ENCODE measurements at regions not wholly inside any gene's neighbourhood (a gene's known extent, or its start where the extent isn't known, plus 50 kb on each side); places are given as distances from the start of the nearest gene placed in this dataset.
"Not testable (repeated sequence)": the region's sequence is repeated elsewhere in the genome, so short reads cannot be mapped to it uniquely, and the experiment has no call there.

DNA sequence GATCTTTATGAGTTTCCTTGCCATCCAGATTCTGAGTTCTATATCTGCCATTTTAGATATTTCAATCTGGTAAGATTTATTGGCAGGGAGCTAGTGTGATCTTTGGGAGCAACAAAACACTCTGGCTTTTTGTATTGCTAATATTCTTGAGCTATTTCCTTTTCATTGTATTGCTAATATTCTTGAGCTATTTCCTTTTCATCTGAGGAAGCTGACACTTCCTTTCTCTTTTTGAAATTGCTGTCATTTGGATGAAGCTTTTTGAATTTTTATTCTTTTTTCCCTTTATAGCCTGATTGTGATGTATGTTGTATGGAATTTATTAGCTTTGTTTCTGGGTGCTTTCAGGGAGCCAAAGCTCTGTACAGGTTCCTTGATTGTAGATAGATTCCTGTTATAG lies 873.5 kb upstream of the ATXN8OS start:
- no peak for DNase-seq

DNA sequence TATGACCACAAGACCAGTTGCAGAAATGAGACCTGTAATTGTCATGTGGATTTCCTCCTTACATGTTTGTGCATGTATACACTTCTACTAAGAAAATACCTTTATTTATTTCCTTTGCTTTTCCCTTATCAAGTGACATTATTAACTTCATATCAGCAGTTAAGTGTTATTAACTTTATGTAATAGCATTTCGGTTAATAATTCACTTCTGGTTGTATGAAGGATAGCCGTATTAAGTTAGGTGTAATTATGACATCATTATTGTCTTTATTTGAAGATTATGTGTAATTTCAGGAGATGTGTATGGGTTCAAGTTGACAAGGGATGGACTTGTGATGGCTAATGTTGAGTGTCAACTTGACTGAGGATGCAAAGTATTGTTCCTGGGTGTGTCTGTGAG lies 881.2 kb upstream of the ATXN8OS start:
- DNase-seq = no peak

DNA sequence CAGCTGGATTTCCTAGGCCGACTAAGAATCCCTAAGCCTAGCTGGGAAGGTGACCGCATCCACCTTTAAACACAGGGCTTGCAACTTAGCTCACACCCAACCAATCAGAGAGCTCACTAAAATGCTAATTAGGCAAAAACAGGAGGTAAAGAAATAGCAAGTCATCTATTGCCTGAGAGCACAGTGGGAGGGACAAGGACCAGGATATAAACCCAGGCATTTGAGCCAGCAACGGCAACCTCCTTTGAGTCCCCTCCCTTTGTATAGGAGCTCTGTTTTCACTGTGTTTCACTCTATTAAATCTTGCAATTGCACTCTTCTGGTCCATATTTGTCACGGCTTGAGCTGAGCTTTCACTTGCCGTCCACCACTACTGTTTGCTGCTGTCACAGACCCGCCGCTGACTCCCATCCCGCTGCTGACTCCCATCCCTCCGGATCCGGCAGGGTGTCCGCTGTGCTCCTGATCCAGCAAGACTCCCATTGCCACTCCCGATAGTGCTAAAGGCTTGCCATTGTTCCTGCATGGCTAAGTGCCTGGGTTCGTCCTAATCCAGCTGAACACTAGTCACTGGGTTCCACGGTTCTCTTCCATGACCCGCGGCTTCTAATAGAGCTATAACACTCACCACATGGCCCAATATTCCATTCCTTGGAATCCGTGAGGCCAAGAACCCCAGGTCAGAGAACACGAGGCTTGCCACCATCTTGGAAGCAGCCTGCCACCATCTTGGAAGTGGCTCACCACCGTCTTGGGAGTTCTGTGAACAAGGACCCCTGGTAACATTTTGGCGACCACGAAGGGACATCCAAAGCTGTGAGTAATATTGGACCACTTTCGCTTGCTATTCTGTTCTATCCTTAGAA lies 885.8 kb upstream of the ATXN8OS start:
- not testable (repeated sequence) for DNase-seq

GRCh38 chr13:69213396-69213795 lies 894.2 kb upstream of the ATXN8OS start:
- no peak for DNase-seq

DNA sequence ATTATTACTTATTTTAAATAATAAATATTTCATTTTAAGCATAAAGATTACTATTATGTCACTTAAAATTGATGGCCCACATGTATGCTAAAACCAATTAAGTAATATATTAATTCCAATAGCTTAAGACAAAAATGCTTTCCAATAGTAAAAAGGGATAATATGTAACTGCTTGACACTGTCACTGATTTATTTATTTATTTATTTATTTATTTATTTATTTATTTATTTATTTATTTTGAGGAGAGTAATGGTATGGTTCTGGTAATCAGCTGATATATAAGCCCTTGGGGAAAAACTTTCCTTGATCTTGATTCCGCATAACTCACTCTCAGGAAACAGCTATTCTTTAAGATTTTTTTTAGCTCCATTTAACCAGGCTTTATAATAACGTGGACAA lies 903.0 kb upstream of the ATXN8OS start:
- no peak for DNase-seq

DNA sequence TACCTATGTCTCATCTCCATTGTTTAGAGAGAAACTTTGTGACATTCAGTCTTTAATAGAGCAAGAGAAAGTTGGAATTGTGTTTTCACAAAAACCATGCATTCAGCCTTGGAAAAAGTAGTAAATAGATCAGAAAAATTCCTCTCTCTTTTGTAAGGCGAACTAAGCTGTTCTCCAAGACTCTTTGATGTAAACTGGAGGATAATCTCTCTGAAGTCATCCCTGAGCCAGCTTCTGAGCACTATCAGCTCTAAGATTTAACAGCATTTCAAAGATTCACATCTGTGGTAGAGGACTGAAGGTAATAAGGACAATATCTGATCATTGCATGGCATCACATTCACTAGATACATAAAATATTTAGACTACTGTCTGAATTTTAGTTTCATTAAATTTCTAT lies 904.6 kb upstream of the ATXN8OS start:
- no peak for DNase-seq

GRCh38 chr13:69199664-69200063 lies 908.0 kb upstream of the ATXN8OS start:
- no peak for DNase-seq

DNA sequence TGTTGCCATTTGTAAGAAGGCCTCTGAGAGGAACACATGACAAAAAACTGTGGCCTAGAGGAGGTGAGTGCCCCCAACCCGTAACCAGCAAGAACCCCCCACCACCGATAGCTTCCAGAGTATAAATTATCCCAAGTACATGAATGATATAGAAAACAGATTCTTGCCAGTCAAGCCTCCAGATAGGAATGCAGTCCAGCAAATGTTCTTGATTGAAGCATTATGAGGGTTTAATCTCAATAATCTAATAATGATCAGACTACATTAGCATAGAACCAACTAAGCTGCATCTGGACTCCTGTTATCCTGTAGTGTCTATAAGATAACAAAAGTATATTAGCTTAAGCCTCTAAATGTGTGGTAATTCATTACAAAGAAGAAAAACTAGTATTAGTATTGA lies 908.9 kb upstream of the ATXN8OS start:
- no peak for DNase-seq

GRCh38 chr13:69194130-69194529 lies 913.5 kb upstream of the ATXN8OS start:
- DNase-seq = no peak

DNA sequence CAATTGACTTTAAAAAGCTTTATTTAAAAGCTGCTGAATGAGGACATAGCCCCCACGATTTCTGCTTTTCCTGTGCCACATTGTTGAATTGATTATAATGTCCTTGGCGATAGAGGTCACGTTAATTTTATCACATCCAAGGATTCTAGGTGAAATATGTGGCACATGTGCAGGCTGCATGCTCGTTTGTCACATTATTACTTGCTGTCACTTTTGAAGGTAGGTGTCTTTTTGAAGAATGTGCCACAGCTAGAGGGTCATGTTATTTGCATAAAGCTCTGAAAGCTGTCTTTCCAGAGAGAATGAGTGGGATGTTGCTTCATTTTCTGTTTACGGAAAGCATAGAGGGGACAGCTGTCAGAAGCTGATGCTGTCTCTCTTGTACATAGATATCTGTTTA lies 927.6 kb upstream of the ATXN8OS start:
- no peak for DNase-seq

GRCh38 chr13:69178000-69178399 lies 929.6 kb upstream of the ATXN8OS start:
- no peak for DNase-seq

DNA sequence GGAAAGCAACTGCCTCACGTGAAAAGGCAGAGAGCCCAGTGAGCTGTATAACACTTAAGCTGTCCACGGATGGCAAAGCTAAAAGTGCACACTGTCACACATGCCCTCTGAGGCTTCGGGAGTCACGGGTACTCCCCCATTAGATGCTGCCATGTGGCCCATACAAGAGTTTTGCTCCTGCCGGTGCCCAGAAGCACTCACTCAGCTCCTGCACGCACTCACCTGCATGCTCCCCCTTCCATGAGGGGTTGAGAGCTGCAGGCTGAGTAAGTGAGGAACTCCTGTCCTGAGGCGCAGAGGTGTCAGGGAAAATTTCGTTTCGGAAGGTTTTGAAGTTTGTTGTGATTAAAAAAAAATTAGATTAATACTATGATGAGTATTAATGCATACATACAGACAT lies 939.2 kb upstream of the ATXN8OS start:
- DNase-seq = no peak

- DNase-seq = no peak
These were observed 952.5 kb upstream of the ATXN8OS start for GRCh38 chr13:69155136-69155535.

- DNase-seq = no peak
These were observed 965.5 kb upstream of the ATXN8OS start for GRCh38 chr13:69142101-69142500.

DNA sequence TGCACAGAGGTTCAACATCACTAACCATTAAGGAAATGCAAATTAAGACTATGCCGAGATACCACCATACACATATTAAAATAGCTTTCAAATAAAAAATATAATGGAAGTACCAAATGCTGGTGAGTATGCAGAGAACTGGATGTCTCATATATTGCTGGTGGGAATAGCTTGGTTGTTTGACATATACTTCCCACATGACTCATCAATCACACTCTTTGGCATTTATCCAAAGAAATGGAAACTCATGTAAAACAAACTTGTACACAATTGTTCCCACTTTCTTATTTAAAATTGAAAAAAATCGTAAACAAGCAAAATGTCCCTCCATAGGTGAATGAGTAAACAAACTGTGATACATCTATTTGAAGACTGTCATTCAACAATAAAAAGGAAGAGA lies 982.6 kb upstream of the ATXN8OS start:
- DNase-seq = no peak

DNA sequence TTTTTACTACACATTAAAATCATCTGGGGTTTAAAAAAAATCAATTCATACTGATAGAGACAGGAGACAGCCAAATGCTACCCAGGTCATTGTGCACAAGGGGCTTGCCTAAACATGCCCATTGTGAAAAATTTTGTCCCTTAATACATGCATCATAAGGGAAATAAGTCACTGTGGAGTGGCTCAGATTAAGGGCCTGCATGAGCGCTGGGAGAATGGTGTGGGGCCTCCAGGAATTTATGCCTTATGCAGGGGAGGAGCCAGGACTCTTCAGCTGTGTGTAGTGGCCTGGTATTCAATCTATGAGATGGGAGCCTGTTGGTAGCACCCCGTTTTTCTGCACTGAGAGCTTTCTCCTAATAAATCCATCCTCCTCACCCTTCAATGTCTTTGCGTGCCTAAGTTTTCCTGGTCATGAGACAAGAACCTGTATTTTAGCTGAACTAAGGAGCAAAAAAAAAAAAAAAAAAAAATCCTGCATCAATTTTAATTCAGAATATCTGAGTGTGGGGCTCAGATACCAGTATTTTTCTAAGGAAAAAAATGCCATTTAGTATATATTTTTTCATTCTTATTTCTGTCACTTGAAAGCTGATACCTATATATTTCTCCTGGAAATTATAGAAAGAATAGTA lies 997.6 kb upstream of the ATXN8OS start:
- DNase-seq = no peak

DNA sequence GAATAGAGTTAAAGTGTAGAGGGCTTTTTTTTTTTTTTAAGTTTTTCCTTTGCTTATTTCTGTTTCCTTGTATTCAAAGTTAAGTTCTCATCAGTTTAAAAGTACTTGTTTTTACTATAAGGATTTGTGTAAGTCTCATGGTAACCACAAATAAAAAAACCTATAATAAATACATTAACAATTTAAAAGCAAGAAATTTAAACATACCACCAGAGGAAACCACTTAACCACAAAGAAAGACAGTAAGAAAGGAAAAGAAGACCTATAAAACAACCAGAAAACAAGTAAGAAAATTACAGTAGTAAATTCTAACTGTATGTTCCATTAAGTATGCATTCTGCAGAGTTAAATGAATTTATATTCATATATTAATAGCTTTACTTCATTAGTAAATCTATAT lies 999.1 kb upstream of the ATXN8OS start:
- no peak for DNase-seq

GRCh38 chr13:69107436-69107835 lies 1000.2 kb upstream of the ATXN8OS start:
- DNase-seq = no peak

DNA sequence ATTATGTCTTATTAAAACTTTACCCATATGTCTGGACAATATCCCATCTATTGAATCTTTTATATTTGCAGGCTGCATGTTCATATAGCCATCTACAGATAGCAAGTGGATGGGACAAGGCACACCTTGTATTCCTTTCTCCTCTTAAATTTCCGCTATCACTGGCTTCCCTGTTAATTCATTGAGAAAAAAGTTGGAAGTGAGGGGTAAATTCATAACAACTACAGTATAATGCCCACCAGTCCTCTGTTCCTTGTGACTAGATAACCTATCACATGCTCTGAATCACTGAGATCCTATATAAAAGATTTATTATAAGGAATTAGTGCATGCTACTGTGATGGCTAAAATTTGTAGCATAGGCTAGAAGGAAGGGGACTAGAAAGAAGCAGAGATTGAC lies 1005.8 kb upstream of the ATXN8OS start:
- DNase-seq = no peak

GRCh38 chr13:69094485-69094884 lies 1013.1 kb upstream of the ATXN8OS start:
- DNase-seq = no peak

DNA sequence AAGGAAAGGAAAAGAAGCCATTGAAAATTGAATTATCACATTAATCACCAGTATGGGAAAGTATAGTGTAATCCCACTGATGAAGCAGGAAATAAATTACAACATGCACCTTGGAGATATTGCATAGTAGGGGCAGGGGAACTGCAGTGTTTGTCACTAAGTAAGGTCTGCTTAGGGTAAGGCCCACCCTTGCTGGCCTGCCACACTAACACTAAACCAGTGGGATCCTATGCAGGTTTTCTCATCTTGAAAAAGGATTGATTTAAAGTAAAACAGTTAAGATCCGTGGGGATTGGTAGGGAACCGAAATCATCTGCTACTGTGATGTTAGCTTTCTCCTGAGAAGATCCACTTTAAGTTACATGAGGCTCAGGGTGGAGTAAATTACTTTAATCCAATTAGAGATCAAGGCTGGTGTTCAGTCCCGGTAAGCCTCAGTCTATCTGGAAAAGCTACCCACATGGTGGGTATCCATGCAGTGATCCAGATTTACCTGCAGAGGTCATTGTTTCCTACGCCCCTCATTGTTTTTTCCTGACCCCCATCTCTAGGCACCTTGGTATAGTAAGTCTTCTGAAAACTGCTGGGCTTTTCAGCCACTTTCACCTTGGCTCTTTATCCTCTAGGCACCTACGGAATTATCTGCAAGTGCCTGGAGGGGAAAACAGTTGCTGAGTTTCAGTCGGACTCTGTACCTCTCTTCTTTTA lies 1014.9 kb upstream of the ATXN8OS start:
- DNase-seq = no peak

DNA sequence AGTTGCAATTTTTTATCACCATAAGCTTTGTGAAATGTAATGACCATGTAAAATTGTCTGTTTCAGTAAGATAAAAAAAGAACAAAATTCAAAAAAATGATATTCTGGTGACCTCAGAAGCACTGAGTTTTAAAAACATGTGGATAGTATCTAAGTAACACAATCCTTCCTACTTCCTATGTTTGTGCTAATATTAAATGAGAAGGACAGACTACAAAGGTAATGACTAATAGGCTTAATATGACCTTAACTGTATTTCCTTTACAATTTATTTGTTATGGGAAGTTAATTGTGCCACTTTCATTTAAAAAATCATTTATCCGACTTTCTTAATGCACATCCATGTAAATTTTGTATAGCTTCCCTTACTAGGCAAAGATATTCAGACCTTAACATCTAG lies 1030.4 kb upstream of the ATXN8OS start:
- no peak for DNase-seq

GRCh38 chr13:69069554-69070133 lies 1038.0 kb upstream of the ATXN8OS start:
- DNase-seq = no peak

DNA sequence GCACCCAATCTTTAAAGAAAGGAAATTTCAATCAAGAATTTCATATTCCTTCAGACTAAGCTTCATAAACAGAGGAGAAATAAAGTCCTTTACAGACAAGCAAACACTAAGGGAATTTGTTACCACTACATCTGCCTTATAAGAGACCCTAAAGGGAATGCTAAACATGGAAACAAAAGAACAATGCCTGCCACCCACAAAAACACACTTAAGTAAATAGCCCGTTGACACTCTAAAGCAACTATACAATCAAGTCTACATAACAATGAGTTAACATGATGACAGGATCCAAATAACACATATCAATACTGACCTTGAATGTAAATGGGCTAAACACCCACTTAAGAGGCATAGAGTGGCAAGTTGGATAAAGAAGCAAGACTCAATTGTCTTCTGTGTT lies 1056.9 kb upstream of the ATXN8OS start:
- DNase-seq = no peak
